ENCODE measurements at regions not wholly inside any gene's neighbourhood (a gene's known extent, or its start where the extent isn't known, plus 50 kb on each side); places are given as distances from the start of the nearest gene placed in this dataset.

DNA sequence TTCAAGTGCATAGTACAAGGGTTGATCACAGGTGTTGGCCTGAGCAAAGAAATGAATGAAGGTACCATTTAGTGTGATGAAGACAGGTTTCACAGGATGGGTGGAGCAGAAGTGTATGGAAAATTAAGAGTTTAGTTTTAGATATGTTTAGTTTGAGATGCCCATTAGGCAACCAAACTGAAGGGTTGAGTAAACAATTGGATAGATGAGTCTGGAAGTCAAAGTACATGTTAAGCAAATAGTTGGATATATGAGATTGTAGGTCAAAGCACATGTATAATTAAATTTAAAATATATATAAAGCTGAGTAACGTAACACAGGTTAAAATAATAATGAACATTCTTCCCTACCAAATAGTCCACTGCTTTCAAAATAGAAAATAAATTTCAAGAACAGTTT is 237.1 kb upstream of the PCSK5 start:
- CTCF ChIA-PET = no interaction called here
- intact Hi-C loops (cut with micrococcal nuclease) (no loop called here), in situ Hi-C loops (cut with MboI; ENCODE audit: low sequenced_read_pairs) (no loop called here), dilution Hi-C loops (cut with HindIII; ENCODE audit: low sequenced_read_pairs, unreplicated experiment) (no loop called here)
- no peak overlapping the region for H2BK120ac ChIP-seq (ENCODE audit: low read depth, low read length)
- no CpG with 5 or more reads among the region's 1 CpG for WGBS, 2 experiments (ENCODE audit: extremely low coverage in 2 of 2, insufficient read length in 1 of 2)
- no peak overlapping the region for H3K4ac ChIP-seq (ENCODE audit: low read depth, low read length)
- no peak overlapping the region for H2BK5ac ChIP-seq (ENCODE audit: low read depth, low read length, poor library complexity, severe bottlenecking)
- H4K91ac ChIP-seq (ENCODE audit: insufficient read depth, low read depth, low read length) = no peak overlapping the region
- H2AK5ac ChIP-seq (ENCODE audit: low read depth, low read length) = no peak overlapping the region
- H3K9me3 ChIP-seq (ENCODE audit: control insufficient read depth, insufficient read depth, low read length) = peaks cover 9% of the 10 kb centered on the region
- no peak overlapping the region for H3K9ac ChIP-seq (ENCODE audit: low read depth, low read length)
- H2AFZ ChIP-seq (replicated peaks; ENCODE audit: low read length, poor library complexity) = no peak overlapping the region
- H3K4me2 ChIP-seq (ENCODE audit: low read depth, low read length) = no peak overlapping the region
- no peak overlapping the region for H4K8ac ChIP-seq (ENCODE audit: low read depth in 2 of 2, low read length in 2 of 2)
- H3K79me1 ChIP-seq (ENCODE audit: low read depth in 1 of 2, low read length in 2 of 2) = no peaks in the 10 kb centered on the region
- no peak overlapping the region for H3K23ac ChIP-seq (ENCODE audit: low read depth, low read length)
- no peak for TF ChIP-seq FOS (IDR thresholded peaks at IDR 0.05; ENCODE audit: low read depth, low read length)
- no peak for TF ChIP-seq CEBPB (IDR thresholded peaks at IDR 0.05; ENCODE audit: low read depth, low read length)
- BruUV-seq (replicated peaks) = no TSS peak
- H3K4me1 ChIP-seq (ENCODE audit: control insufficient read depth, insufficient read depth, low read length) = no peaks in the 10 kb centered on the region
- no peak overlapping the region for H4K5ac ChIP-seq (ENCODE audit: low read depth, low read length)
- no peaks in the 10 kb centered on the region for H4K20me1 ChIP-seq (ENCODE audit: insufficient read depth, low read length)
- H3K14ac ChIP-seq (replicated peaks; ENCODE audit: low read depth, low read length) = no peak overlapping the region
- H3K27me3 ChIP-seq (ENCODE audit: control insufficient read depth, insufficient read depth, low read length) = no peaks in the 10 kb centered on the region
- H3K36me3 ChIP-seq (ENCODE audit: control insufficient read depth, insufficient read depth, low read length) = no peaks in the 10 kb centered on the region
- DNase-seq (no peak), ATAC-seq (ENCODE audit: low read depth) (no peak)
- H2BK20ac ChIP-seq (ENCODE audit: low read depth, low read length) = no peak overlapping the region
- POLR2A ChIA-PET (ENCODE audit: unreplicated experiment) = no interaction called here
- no peaks in the 10 kb centered on the region for H3K9me1 ChIP-seq (ENCODE audit: insufficient read depth, low read length)
- no peak overlapping the region for H2BK15ac ChIP-seq (ENCODE audit: low read depth, low read length)
- H3K18ac ChIP-seq (ENCODE audit: low read depth, low read length) = no peak overlapping the region
- H3K56ac ChIP-seq (ENCODE audit: extremely low read depth, insufficient read depth, low read length) = no peak overlapping the region
- H3K4me3 ChIP-seq (ENCODE audit: insufficient read depth, low read depth, low read length) = no peak overlapping the region
- H2AK9ac ChIP-seq (replicated peaks; ENCODE audit: low read depth, low read length, poor library complexity) = no peak overlapping the region
- no peak overlapping the region for H3K27ac ChIP-seq (ENCODE audit: insufficient read depth, low read length)
